Smooth muscle cell (in vitro differentiated cells): ENCODE measurements at regions not wholly inside any gene's neighbourhood (a gene's known extent, or its start where the extent isn't known, plus 50 kb on each side); places are given as distances from the start of the nearest gene placed in this dataset.

Experiments used
- DNase-seq: peaks from one replicate; lab custom pipeline; 2025; ENCODE audit not compliant: unreplicated experiment; lab: John Stamatoyannopoulos, UW
- H2AFZ ChIP-seq: fragments of 200-600 bp; sonication (generic); 2 replicates; pipeline ENCODE4 v1.6.0; 2016; ENCODE audit warnings: antibody characterized with exemption, low read depth, mild to moderate bottlenecking
- H3F3A ChIP-seq: fragments of 200-600 bp; sonication (generic); 2 replicates; pipeline ENCODE4 v1.6.0; 2017; ENCODE audit warnings: antibody characterized with exemption, low read depth
- H3K27ac ChIP-seq: fragments of 200-600 bp; sonication (generic); 2 replicates; pipeline ENCODE4 v1.5.1; 2016; ENCODE audit warnings: low read depth, mild to moderate bottlenecking
- H3K27me3 ChIP-seq: fragments of 200-600 bp; sonication (generic); 2 replicates; pipeline ENCODE4 v1.6.1; 2016; ENCODE audit warnings: low read depth, mild to moderate bottlenecking
- H3K36me3 ChIP-seq: fragments of 200-600 bp; sonication (generic); 2 replicates; pipeline ENCODE4 v1.5.1; 2016; ENCODE audit warnings: low read depth
- H3K4me1 ChIP-seq: fragments of 200-600 bp; sonication (generic); 2 replicates; pipeline ENCODE4 v1.5.1; 2016; ENCODE audit warnings: low read depth
- H3K4me2 ChIP-seq: fragments of 200-600 bp; sonication (generic); 2 replicates; pipeline ENCODE4 v1.6.0; 2016; ENCODE audit warnings: mild to moderate bottlenecking
- H3K4me3 ChIP-seq: fragments of 200-600 bp; sonication (generic); 2 replicates; pipeline ENCODE4 v1.5.1; 2016; ENCODE audit warnings: mild to moderate bottlenecking
- H3K79me2 ChIP-seq: fragments of 200-600 bp; sonication (generic); 2 replicates; pipeline ENCODE4 v1.6.0; 2016; ENCODE audit warnings: low read depth, mild to moderate bottlenecking
- H3K9ac ChIP-seq: fragments of 200-600 bp; sonication (generic); 2 replicates; pipeline ENCODE4 v1.6.0; 2016; ENCODE audit warnings: low read depth
- H3K9me3 ChIP-seq: fragments of 200-600 bp; sonication (generic); replicated peaks from 2 replicates; pipeline ENCODE4 v1.5.1; 2016; ENCODE audit warnings: low read depth
- H4K20me1 ChIP-seq: fragments of 200-600 bp; sonication (generic); 2 replicates; pipeline ENCODE4 v1.6.0; 2016; ENCODE audit warnings: low read depth
- WGBS: methylation state at CpG from one replicate; pipeline ENCODE4 v1.1.7; 2016; ENCODE audit warnings: low lambda C conversion rate; 5-methylcytosine and 5-hydroxymethylcytosine counted together
- TF ChIP-seq, protein P1 (sequence below): fragments of 200-600 bp; sonication (generic); IDR thresholded peaks from 2 replicates; pipeline ENCODE4 v1.5.1; 2017; ENCODE audit warnings: borderline replicate concordance, mild to moderate bottlenecking, antibody characterized with exemption; ENCODE audit not compliant: insufficient read depth, poor library complexity, severe bottlenecking

GRCh38 chr5:171598641-171599152, 179.2 kb downstream of the FGF18 start:
- no peaks in the 10 kb centered on the region for H4K20me1 ChIP-seq
- DNase-seq = no peak
- H3K9ac ChIP-seq = no peak overlapping the region
- H3K36me3 ChIP-seq = no peaks in the 10 kb centered on the region
- no peaks in the 10 kb centered on the region for H3K9me3 ChIP-seq
- H3K27me3 ChIP-seq = no peaks in the 10 kb centered on the region
- no peak overlapping the region for H3K27ac ChIP-seq
- H3K4me1 ChIP-seq = no peaks in the 10 kb centered on the region
- H3K79me2 ChIP-seq = no peaks in the 10 kb centered on the region
- no peaks in the 10 kb centered on the region for H3F3A ChIP-seq
- H2AFZ ChIP-seq = no peak overlapping the region
- WGBS = 97% methylated on average over 5 of the region's 7 CpGs
- H3K4me2 ChIP-seq = no peak overlapping the region
- TF ChIP-seq, protein P1, sequence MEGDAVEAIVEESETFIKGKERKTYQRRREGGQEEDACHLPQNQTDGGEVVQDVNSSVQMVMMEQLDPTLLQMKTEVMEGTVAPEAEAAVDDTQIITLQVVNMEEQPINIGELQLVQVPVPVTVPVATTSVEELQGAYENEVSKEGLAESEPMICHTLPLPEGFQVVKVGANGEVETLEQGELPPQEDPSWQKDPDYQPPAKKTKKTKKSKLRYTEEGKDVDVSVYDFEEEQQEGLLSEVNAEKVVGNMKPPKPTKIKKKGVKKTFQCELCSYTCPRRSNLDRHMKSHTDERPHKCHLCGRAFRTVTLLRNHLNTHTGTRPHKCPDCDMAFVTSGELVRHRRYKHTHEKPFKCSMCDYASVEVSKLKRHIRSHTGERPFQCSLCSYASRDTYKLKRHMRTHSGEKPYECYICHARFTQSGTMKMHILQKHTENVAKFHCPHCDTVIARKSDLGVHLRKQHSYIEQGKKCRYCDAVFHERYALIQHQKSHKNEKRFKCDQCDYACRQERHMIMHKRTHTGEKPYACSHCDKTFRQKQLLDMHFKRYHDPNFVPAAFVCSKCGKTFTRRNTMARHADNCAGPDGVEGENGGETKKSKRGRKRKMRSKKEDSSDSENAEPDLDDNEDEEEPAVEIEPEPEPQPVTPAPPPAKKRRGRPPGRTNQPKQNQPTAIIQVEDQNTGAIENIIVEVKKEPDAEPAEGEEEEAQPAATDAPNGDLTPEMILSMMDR = no peak
- no peak overlapping the region for H3K4me3 ChIP-seq

DNA sequence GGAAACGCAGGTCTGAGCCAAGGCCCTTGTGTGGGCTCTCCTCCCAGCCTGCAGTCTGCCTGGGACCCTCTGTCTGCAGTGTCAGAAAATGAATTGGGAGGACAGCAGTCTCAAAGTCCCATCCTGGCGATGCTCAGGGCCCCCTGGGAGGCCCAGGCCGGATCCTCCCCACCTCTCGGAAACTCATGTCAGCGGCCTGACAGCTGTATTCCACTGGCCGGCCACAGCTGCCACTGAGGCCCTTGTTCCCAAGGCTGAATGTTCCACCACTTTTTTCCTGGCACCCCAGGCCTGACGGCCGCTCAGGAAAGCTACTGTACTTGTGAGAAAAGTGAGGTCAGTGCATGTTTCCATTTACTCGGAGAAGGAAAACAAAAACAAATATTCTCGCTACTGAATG, 180.0 kb downstream of the FGF18 start:
- DNase-seq = no peak
- no peak overlapping the region for H2AFZ ChIP-seq
- no peak overlapping the region for H3K9ac ChIP-seq
- 86% methylated on average over 10 of the region's 10 CpGs for WGBS
- no peaks in the 10 kb centered on the region for H3K4me1 ChIP-seq
- H3K27ac ChIP-seq = no peak overlapping the region
- H3K79me2 ChIP-seq = no peaks in the 10 kb centered on the region
- no peaks in the 10 kb centered on the region for H3K36me3 ChIP-seq
- TF ChIP-seq, protein P1 = no peak
- no peaks in the 10 kb centered on the region for H3F3A ChIP-seq
- H4K20me1 ChIP-seq = no peaks in the 10 kb centered on the region
- H3K27me3 ChIP-seq = no peaks in the 10 kb centered on the region
- H3K4me2 ChIP-seq = no peak overlapping the region
- no peaks in the 10 kb centered on the region for H3K9me3 ChIP-seq
- no peak overlapping the region for H3K4me3 ChIP-seq

DNA sequence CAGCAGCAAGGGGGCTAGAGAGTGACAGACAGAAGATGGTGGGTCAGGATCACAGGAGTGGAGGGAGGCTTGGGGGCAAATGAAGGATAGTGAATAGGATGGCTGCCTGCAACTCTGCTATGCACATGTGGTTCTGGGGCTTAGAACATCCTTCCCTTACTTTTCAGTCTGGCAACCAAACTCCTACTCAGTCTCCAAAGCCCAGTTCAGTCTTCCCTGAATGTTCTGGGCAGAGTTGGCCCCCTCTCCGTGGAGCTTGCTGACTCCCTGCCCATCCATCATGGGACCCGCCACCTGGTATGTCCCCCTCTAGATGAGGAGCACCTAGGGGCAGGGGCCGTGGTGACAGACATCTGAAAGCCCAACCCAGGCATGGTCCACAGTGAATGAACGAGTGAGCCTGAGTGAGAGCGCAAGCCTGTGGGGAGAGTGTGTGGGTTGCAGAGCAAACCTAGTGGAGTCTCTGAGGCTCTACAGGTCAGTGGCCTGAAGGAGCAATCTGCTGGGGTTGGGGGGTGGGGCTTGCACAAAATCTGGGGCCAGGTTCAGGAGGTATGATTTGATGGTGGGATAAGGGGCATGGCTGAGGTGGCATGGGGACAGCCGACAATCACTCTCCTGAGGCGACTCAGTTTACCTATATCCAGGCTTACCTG, 180.6 kb downstream of the FGF18 start:
- H3K79me2 ChIP-seq = no peaks in the 10 kb centered on the region
- no peak overlapping the region for H3K27ac ChIP-seq
- TF ChIP-seq, protein P1 = no peak
- WGBS = 90% methylated on average over 7 of the region's 7 CpGs
- no peaks in the 10 kb centered on the region for H4K20me1 ChIP-seq
- H3K4me1 ChIP-seq = no peaks in the 10 kb centered on the region
- DNase-seq = no peak
- no peaks in the 10 kb centered on the region for H3F3A ChIP-seq
- no peaks in the 10 kb centered on the region for H3K36me3 ChIP-seq
- H3K4me2 ChIP-seq = no peak overlapping the region
- H2AFZ ChIP-seq = no peak overlapping the region
- H3K9ac ChIP-seq = no peak overlapping the region
- H3K27me3 ChIP-seq = no peaks in the 10 kb centered on the region
- no peak overlapping the region for H3K4me3 ChIP-seq
- H3K9me3 ChIP-seq = no peaks in the 10 kb centered on the region

GRCh38 chr5:171600741-171601265, 181.4 kb downstream of the FGF18 start:
- H3K27me3 ChIP-seq = no peaks in the 10 kb centered on the region
- no peak overlapping the region for H2AFZ ChIP-seq
- H3K4me1 ChIP-seq = no peaks in the 10 kb centered on the region
- no peak overlapping the region for H3K4me3 ChIP-seq
- DNase-seq = no peak
- no peaks in the 10 kb centered on the region for H3F3A ChIP-seq
- no peaks in the 10 kb centered on the region for H3K9me3 ChIP-seq
- no peak overlapping the region for H3K27ac ChIP-seq
- TF ChIP-seq, protein P1 = no peak
- 87% methylated on average over 8 of the region's 8 CpGs for WGBS
- no peak overlapping the region for H3K9ac ChIP-seq
- H3K79me2 ChIP-seq = no peaks in the 10 kb centered on the region
- H3K36me3 ChIP-seq = no peaks in the 10 kb centered on the region
- no peaks in the 10 kb centered on the region for H4K20me1 ChIP-seq
- H3K4me2 ChIP-seq = no peak overlapping the region
